NK-92 (cell line): ENCODE measurements at regions not wholly inside any gene's neighbourhood (a gene's known extent, or its start where the extent isn't known, plus 50 kb on each side); places are given as distances from the start of the nearest gene placed in this dataset.

ENCODE experiments used
- DNase-seq: peaks from one replicate; lab custom pipeline; 2025; ENCODE audit not compliant: unreplicated experiment; lab: John Stamatoyannopoulos, UW

DNA sequence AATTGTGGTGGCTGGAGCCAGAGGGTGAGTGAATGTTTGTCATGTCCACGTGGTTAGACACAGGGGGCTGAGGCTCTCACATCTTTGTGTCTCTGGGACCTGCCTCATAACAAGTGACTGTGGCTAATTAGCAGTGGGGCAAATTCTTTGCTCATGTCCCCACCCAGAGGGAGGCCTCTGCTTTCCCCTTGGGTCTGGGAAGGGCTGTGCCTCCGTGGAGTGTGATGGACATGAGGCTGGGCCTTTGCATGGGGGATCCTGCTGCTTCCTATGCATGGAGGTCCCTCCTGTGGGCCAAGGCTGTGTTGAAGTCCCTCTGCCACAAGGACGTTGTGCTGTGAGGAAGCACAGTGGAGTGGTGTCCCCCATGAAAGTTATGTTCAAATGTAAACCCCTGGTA lies 327.4 kb upstream of the SHH start:
- no peak for DNase-seq

DNA sequence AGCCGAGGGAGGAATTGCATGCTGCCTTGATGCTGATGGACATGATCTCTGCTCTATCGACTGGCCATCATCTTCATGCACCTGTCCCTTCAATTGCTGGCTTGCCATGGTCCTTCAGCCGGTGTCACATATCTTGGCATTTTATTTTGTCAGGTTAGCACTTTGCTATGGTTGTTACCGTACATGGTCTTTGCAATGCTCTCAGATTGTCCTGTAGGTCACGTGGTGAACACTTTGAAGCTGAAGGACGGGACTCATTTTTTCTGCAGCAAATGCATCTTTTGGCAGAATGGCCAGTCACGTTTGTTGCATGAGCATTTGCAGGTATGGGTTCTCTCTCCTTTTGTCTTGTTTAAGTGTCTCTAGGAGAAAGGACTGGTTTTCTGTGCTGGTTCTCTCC lies 326.8 kb upstream of the SHH start:
- DNase-seq, result no peak

DNA sequence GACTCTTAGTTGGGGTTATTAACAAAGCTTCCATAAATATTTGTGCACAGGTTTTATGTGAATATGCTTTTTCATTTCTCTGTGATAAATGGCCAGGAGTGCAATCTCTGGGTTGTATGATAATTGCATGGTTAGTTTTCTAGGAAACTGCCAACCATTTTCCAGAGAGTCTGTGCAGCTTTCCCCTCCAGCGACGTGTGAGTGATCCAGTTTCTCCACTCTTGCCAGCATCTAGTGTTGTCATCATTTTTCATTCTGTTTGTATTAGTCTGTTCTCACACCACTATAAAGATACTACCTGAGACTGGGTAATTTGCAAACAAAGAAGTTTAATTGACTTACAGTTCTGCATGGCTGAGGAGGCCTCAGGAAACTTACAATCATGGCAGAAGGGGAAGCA lies 319.6 kb upstream of the SHH start:
- no peak for DNase-seq

DNA sequence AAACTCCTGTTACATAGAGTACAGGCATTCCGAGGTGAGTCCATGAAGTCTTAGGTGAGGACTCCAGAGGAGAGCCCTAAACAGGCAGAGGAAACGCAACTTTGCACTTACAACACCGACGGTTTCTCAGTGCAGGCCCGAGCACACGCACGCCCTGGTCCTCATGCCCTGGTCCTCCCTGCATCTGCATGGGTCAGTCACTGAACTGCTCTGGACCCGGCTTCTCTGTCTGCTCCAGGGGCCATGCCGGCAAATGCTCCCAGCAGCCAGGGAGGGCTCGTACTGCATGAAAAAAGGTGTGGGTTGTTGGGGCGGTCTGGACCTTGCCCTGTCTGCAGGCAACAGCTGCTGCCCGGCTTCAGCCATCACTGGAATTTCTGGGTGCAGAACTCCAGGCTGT lies 317.3 kb upstream of the SHH start:
- no peak for DNase-seq

DNA sequence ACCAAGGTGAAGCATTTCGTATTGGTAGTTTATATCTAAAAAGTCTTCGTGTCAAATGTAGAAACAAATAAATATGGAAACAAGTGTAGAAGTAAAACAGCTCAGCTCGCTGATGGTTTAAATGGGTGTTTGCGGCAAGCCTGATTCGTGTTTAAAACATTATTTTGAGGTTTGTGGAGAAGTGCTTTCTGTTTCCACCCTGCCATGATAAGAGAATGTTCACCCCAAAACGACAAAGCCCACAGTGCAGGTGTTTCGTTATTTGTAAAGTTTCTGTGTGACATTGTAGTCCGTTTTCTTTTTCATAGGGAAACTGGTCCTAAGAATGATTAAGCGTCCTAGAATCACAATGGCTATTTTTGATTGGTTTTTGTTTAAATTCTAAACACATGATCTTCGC lies 316.2 kb upstream of the SHH start:
- no peak for DNase-seq

DNA sequence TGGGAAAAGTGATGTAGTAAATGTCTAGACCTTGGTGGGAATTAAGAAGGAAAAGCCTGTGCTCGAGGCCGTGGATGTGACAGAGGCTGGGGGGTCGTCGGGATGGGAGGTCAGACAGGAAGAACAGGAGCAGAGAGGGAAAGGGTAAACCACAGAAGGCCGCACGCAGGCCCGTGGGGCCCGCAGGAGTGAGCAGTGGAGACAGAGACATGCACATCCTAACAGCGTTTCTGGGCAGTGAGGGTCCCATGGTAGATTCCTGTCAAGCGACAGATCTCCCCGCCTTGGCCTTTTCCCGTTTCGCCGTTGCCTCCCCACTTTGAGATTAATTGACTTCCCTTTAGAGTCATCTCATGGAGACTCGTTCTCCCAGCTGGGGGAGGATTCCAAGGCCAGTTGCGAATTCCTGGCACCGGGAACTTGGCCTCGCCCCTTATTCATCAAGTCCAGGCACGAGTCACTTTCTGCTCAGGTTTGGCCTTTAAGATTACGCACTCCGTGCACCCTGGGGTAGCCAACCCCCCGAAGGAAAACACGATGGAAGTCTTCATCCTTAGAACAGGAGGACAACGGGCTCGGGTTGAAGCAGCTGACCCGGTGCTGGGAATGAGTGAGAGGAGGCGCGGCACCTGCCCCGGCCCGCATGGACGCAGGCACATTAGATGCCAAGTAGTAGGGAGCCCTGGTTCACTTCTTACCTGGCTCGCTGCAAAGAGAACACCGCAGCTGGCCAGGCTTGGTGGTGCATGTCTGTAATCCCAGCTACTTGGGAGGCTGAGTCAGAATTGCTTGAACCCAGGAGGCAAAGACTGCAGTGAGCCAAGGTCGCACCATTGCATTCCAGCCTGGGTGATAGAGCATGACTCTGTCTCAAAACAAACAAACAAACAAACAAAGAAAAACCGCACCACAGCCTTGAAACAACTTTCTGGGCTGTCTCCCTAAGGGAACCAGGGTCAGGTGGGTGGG lies 315.2 kb upstream of the SHH start:
- DNase-seq, result no peak

DNA sequence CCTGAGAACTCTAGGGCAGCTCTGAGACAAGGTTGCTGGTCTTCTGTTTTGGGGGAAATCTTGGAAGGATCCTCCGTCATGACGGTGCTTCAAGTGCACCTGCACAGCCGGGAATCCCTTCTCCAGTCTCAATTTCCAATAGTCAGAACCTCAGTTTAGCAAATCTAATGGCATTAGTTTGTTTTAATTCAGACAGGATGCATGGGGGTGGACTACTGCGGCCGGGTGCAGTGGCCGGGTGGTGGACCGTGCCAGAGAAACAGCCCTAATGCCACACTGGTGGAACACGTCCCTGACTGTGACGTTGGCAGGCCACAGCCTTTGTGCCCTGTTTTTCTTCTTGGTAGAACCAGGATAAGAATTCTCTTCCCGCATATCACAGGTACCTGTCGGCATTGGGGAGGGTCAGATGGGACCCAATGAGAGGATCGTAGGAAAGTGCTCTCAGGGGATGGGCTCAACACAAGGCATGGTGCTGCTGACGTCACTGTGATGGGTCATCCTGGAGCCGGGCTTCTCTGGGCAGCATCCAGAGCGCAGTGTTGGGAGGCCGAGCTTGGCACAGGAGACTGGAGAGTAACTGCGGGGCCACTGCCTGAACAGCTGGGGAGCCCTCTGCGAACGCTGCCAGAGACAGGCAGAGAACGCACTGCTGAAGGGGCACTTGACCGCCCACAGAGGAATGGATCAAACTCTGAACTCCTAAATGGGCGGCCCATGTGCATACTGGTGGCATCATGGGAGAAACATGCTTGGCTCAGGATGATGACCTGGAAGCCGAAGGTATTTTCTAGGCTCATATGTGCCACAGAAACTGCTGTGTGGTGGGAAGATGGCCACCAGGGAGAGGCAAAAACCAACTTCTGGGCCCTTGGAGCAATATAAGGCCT lies 313.8 kb upstream of the SHH start:
- no peak for DNase-seq

DNA sequence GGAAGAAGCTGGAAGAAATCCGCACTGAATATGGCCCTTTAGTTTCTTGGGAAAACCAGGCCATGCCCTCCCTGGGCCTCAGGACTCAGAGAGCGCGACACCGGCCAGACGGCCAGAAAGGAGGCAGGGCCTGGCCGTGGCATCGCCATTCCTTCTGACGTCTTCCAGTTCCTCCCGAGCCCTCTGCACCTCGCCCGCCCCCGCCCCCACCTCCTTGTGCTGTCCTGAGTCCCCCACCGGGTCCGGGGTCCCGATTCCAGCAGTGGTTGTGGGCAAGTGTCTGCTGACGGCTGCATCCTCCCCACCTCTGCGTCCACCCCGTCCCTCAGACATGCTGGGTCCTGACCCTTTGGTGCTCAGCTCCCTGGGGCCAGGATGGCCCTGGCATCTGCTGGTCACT lies 312.1 kb upstream of the SHH start:
- no peak for DNase-seq

DNA sequence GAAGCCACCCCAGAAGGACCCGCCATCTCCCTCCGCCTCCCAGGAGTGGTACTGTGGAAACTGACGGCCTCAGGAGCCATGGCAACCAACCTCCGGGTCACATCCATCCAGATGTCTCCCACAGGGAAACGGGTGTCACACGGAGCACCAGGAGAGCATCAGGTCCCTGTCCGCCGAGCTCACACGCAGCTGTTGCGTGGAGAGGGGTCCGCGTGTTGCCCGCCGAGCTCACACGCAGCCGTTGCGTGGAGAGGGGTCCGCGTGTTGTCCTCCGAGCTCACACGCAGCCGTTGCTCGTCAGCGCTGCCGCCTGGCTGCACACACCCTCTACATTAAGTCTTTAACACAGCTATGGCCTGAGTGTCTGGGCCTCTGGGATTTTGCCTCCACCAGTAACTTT lies 311.1 kb upstream of the SHH start:
- no peak for DNase-seq

DNA sequence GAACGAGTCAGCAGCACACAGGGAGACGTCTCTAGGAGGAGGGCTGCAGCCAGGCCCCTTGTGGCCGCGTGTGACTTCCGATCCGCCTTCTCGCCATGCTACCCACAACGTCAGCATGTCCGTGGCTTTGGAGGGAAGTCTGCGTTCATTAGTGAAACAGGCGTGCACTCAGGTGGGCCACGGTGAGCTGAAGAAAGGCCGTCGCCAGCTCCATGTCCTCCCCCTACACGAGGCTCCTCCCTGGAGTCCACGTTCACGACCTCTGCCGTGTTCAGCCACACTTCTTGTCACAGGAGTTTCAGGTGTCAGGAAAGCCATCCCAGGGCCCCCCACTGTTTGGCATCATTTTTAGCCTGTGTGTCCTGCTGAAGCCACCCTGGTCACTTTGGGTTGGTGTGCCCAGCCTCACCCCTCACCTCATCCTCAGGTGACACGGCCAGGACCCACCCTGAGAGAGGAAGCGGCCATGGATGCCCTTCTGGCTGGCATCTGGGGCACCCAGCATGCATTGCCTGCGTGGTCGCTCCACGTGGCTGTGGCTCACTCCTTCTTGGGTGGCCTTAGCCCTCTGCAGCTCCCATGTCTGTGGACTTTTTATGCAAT lies 310.6 kb upstream of the SHH start:
- no peak for DNase-seq

DNA sequence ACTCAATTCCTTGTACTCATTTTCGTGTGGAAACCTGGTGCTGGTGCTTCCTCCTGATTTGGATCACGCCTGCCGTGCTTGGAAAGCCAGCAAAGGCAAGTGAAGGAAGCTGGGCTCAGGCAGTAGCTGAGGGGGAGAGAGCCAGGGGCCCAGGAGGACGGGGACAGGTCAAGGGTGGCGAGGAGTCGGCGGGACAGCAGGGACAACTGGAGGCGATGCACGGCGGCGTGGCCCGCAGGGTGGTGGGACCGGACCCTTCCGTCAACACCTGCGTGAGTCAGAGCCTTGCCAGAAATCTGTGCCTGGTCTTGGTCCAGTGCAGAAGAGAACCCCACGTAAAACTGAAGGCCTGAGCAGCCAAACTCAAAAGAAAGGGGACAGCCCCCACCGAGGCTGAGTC lies 309.7 kb upstream of the SHH start:
- DNase-seq, result no peak

DNA sequence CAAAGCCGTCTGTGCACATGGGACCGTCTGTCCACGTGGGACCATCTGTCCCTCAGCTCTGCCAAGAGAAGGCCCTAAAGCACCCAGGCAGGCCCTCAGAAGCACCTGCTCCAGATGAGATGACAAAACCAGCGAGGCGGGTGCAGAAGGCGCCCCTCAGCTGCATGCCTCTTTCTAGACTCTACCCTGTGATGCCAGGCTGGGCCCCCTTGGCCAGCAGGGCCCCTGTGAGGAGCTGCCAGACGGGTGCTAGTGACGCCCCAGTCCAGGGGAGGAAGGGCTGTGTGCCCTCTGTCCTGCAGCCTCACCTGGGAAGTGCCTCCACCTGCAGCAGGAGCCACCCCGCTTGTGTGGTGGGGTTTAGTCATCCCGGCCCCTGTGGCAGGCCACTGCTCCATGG lies 309.2 kb upstream of the SHH start:
- DNase-seq, result no peak

DNA sequence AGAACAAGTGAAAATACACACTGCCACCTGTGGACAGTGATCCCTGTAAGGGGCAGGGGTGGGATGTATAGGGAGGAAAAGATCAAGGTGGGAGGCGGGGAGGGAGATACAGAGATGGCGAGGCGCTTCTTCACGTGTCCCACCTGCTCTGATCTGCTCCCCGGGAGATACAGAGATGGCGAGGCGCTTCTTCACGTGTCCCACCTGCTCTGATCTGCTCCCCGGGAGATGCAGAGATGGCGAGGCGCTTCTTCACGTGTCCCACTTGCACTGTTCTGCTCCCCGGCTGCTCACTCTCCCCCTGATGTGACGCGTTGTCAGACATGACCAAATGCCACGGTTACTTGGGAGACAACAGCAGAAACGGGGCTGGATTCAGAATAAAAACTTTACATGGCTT lies 308.3 kb upstream of the SHH start:
- no peak for DNase-seq

DNA sequence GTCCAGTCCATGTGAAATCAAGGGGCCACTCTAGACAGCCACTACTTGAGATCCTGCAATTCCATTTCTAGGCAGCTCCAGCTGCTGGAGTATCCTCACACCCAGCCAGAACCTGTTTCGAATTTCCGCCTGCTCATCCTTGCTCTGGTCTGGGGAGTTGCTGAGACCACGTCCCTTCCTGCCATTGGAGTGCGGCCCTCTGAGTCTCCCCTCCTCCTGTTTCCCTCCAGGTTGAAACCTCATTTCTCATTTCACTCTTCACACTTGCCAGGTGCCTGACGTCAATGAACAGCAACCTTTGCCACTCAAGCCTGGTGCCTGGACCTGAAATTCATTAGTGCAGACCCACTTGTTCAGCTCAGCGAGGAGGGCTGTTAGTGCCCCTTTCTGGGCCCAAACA lies 307.5 kb upstream of the SHH start:
- no peak for DNase-seq

DNA sequence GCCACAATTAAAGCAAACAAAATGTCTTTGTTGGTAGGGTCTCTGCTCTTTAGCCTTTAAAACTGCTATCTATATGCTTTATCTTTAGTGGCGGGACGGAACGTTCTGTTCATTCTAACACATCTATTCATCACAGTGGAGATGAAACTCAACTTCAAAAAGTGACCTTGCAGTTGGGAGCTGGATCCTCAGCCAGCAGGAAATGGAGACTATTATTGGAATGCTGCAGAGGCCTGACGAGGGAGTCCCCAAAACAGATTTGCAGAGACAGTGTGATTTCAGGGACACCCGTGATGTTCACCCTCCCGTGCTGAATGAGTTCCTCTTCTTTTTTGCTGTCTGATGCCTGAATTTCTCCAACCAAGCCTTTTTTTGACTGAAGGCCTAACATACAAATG lies 306.0 kb upstream of the SHH start:
- no peak for DNase-seq

DNA sequence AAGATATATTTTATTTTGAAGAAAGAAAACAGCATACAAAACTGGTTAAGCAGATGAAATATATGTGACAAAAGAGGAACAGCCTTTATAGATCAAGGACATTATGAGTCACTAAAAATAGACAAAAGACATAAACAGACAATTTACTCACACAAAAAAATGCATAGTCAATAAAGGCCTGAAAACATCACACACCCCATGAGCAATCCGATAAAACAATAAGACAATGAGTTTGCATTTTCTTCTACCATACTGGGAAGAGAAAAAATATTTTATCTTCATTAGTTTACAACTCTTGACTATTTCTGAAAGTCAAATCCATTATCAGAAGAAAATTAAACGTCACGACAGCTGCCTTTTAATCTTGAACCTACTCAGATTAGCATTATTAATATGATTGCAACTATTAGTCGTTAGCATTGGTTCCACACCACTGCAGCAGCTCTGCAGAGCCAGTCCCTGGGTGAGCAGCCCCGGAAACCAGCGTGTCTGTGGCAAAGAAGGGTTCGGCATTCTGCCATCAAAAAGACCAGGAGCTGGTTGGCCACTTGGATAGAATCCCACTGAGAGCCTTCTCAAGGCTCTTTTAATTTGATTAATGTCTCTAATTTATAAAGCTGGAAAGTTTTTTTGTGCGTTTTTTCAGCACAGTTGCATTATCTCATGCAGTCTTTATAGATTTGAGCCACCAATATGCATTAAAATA lies 305.4 kb upstream of the SHH start:
- no peak for DNase-seq

DNA sequence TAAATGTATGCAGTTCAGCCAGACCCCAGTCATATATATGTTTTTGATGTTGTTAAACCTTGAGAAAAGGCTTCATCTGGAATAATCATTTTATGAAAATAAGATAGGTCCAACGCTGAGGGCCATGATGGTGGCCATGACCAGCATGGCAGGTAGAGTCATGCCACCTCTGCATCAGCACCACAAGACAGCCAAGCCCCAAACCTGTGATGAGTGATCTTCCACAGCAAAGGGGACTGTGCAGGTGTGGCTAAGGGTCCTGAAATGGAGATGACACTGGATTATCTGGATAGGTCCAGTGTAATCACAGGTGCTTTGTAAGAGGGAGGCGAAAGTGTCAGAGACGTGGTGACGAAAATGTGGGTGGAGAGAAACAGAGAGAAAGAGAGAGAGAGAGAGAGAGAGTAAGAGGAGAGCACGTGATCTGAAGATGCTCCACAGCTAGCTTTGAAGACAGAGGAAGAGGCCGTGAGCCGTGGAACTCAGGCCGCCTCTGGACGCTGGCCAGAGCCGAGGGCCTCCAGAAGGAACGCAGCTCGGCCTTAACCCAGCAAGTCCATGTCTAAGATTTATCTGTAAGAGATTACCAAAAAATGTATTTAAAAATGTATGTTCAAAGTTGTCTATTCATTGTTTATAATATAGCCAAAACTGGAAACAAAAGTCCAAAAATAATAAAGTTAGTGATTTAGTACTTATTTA lies 304.4 kb upstream of the SHH start:
- no peak for DNase-seq

DNA sequence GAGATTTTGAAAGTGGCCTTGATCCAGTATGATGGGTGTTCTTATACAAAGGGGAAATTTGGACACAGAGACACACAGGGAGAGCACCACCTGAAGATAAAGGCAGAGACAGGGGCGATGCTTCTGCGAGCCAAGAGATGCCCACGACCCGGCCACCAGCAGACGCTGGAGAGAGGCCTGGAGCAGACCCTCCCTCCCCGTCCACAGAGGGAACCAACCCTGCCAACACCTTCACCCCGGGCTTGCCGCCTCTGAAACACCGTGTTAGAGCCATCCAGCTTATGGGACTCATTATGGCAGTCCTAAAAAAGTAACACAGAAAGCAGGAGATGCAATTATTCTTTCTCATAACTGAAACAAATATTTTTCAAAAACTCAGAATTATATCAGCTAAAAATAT lies 303.3 kb upstream of the SHH start:
- no peak for DNase-seq

DNA sequence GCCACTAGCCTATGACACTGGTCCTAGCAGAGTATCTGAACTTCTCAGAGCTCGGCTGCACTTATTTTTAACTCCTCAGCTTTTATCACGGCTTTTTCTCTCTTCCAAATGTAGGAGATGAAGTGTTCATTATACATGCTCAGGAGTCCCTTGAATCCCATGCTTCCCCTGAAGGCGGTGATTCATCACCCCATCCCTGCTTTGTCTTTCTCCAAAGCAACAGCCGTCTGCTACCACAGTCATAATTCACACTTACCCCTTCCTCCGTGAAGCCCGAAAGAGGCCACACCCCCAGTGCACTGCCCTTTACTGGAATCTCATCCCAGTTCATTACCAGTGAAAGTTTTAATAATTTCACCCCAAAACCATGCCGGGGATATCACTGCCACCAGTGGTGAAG lies 301.5 kb upstream of the SHH start:
- DNase-seq, result no peak

DNA sequence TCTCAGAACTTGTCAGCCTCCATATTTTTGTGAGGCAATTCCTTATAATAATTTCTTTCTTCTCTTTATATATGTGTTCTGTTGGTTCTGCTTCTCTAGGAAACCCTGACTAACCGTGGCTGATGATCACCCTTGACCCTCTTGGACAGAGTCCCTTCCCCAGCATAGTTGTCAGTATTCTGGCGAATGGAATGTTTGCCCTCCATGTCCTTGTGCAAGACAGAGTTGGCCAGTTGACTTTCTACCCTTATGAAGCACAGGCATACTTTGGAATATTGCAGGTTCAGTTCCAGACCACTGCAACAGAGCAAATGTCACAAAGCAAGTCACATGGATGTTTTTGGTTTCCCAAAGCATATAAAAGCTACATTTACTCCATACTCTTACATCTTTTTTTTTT lies 297.7 kb upstream of the SHH start:
- DNase-seq, result no peak

DNA sequence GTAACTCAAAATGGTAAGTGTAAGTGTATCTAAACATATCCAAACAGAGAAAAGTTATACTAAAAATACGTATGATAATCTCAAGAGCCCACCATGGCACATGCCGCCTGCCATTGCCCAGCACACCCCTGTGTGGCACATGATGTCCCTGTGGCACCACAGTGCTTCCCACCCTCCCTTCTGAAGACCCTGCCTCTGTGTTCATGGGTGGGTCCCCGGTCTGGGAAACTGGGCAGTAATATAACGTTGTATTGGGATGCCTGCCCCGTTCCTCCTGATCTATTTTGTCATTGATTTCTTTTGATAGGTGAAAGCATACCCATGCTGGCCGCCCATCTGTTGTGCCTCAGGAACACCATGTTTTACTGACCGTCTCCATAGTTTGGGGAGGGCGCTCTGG lies 296.8 kb upstream of the SHH start:
- DNase-seq, result no peak
